HCT116 (cell line): ENCODE measurements at regions not wholly inside any gene's neighbourhood (a gene's known extent, or its start where the extent isn't known, plus 50 kb on each side); places are given as distances from the start of the nearest gene placed in this dataset.

Source experiments
- ATAC-seq: fragments of 200-7000 bp; cut with Tn5 transposase; 2 replicates; pipeline ENCODE4 v1.9.1; 2020; ENCODE audit warnings: mild to moderate bottlenecking, moderate library complexity
- BruUV-seq: library from RNA; stranded (reverse); fragments of 400-500 nt; replicated peaks from 2 replicates; lab custom pipeline; 2021; lab: Mats Ljungman, UMichigan
- CTCF ChIA-PET: fragments of 300-600 bp; sonication (Branson Sonifier 250); formaldehyde crosslinking; loops from one replicate; lab custom pipeline; 2021; ENCODE audit warnings: antibody characterized with exemption; lab: Charles Lee
- POLR2A ChIA-PET: fragments of 300-600, 350-600 bp; sonication (Branson Sonifier 250); formaldehyde crosslinking; loops from one replicate; lab custom pipeline; 2021; ENCODE audit warnings: antibody characterized with exemption; lab: Charles Lee
- RAD21 ChIA-PET, 2 experiments: fragments of 300-600 bp; sonication (Branson Sonifier 250); formaldehyde crosslinking; loops; one replicate each; lab custom pipeline; 2023; ENCODE audit warnings: low total read pairs in 2 of 2; ENCODE audit not compliant: uncharacterized antibody in 2 of 2, unreplicated experiment in 2 of 2, low non-redundant PET in 1 of 2; lab: Charles Lee
- DNase-seq: peaks from one replicate; pipeline ENCODE4 v3.0.0-alpha.2; 2010; ENCODE audit warnings: low read depth, low spot score
- H2AFZ ChIP-seq: fragments of 200-600 bp; shearing (Covaris generic), sonication (generic); 2 replicates; pipeline ENCODE4 v1.6.1; 2017; ENCODE audit warnings: low read depth, mixed run types, mixed read lengths, antibody characterized with exemption, low read length; ENCODE audit not compliant: poor library complexity, severe bottlenecking
- H3K27ac ChIP-seq: 2 replicates; pipeline ENCODE4 v1.5.1; 2012; ENCODE audit warnings: low read depth, low read length
- H3K27me3 ChIP-seq: fragments of 200-600 bp; sonication (generic); 2 replicates; pipeline ENCODE4 v1.6.1; 2016; ENCODE audit warnings: mixed run types, low read length, mixed read lengths; ENCODE audit not compliant: insufficient read depth
- H3K36me3 ChIP-seq, 2 experiments: fragments of 200-500 bp in 1 of 2; fragments of 200-600 bp in 1 of 2; sonication (Bioruptor generic) in 1 of 2; sonication (generic) in 1 of 2; 2 replicates each; pipeline versions ENCODE4 v1.5.1 to v1.6.1; 2014 to 2016; ENCODE audit warnings: low read length in 2 of 2, inconsistent platforms in 1 of 2, mixed read lengths in 1 of 2, mixed run types in 1 of 2; ENCODE audit not compliant: insufficient read depth in 2 of 2, control insufficient read depth in 1 of 2
- H3K4me1 ChIP-seq, 2 experiments: fragments of 200-600 bp in 1 of 2; sonication (generic) in 1 of 2; 2 replicates each; pipeline versions ENCODE4 v1.5.1 to v1.6.1; 2012 to 2017; ENCODE audit warnings: low read length in 2 of 2, inconsistent platforms in 1 of 2, mild to moderate bottlenecking in 1 of 2, mixed read lengths in 1 of 2, mixed run types in 1 of 2, moderate library complexity in 1 of 2; ENCODE audit not compliant: insufficient read depth in 2 of 2, control insufficient read depth in 1 of 2
- H3K4me2 ChIP-seq: fragments of 200-600 bp; sonication (generic); 2 replicates; pipeline ENCODE4 v1.6.1; 2017; ENCODE audit warnings: mixed run types, low read length, mixed read lengths
- H3K4me3 ChIP-seq, 2 experiments: fragments of 200-600 bp in 1 of 2; sonication (generic) in 1 of 2; replicated peaks in 1 of 2; 2 replicates each; pipeline ENCODE4 v1.5.1; 2011 to 2016; ENCODE audit warnings: low read length in 2 of 2, control low read depth in 1 of 2, low read depth in 1 of 2, mild to moderate bottlenecking in 1 of 2, mixed read lengths in 1 of 2, mixed run types in 1 of 2
- H3K79me2 ChIP-seq: fragments of 200-600 bp; sonication (generic); 2 replicates; pipeline ENCODE4 v1.6.1; 2017; ENCODE audit warnings: mild to moderate bottlenecking, mixed run types, low read length, moderate library complexity, mixed read lengths; ENCODE audit not compliant: insufficient read depth
- H3K9ac ChIP-seq: fragments of 200-600 bp; sonication (generic); 2 replicates; pipeline ENCODE4 v1.6.1; 2016; ENCODE audit warnings: low read length, mixed read lengths
- H3K9me2 ChIP-seq: fragments of 200-600 bp; sonication (generic), shearing (Covaris generic); 2 replicates; pipeline ENCODE4 v1.6.1; 2017; ENCODE audit warnings: mixed run types, mild to moderate bottlenecking, moderate library complexity; ENCODE audit not compliant: insufficient read depth
- H3K9me3 ChIP-seq, 2 experiments: fragments of 200-500 bp in 1 of 2; fragments of 200-600 bp in 1 of 2; sonication (Bioruptor generic) in 1 of 2; sonication (generic) in 1 of 2; 2 replicates each; pipeline ENCODE4 v1.6.1; 2014 to 2017; ENCODE audit warnings: low read length in 2 of 2, mixed read lengths in 2 of 2, inconsistent platforms in 1 of 2, low read depth in 1 of 2, mild to moderate bottlenecking in 1 of 2, mixed run types in 1 of 2, moderate library complexity in 1 of 2; ENCODE audit not compliant: control insufficient read depth in 1 of 2, insufficient read depth in 1 of 2
- H4K20me1 ChIP-seq: fragments of 200-600 bp; sonication (generic), shearing (Covaris generic); 2 replicates; pipeline ENCODE4 v1.6.1; 2017; ENCODE audit warnings: mixed run types, mild to moderate bottlenecking, moderate library complexity; ENCODE audit not compliant: insufficient read depth
- ATF3 ChIP-seq: IDR thresholded peaks from 2 replicates; pipeline ENCODE4 v1.6.1; 2012
- CBX3 ChIP-seq: IDR thresholded peaks from 2 replicates; pipeline ENCODE4 v1.6.1; 2012; ENCODE audit warnings: low read depth
- CEBPB ChIP-seq: IDR thresholded peaks from 2 replicates; pipeline ENCODE4 v1.6.1; 2012; ENCODE audit warnings: low read depth
- CTCF ChIP-seq, 3 experiments: fragments of 200-600 bp in 1 of 3; sonication (generic) in 1 of 3; IDR thresholded peaks in 2 of 3; conservative IDR thresholded peaks in 1 of 3; 2 replicates each; pipeline ENCODE4 v1.5.1; 2012 to 2017; ENCODE audit warnings: low read depth in 2 of 3, low read length in 2 of 3, antibody characterized with exemption in 1 of 3, borderline replicate concordance in 1 of 3, control low read depth in 1 of 3, mild to moderate bottlenecking in 1 of 3, mixed read lengths in 1 of 3, mixed run types in 1 of 3, moderate library complexity in 1 of 3; ENCODE audit not compliant: insufficient read depth in 1 of 3
- EGR1 ChIP-seq: IDR thresholded peaks from 2 replicates; pipeline ENCODE4 v1.6.1; 2012; ENCODE audit warnings: low read depth
- EZH2 ChIP-seq: fragments of 200-600 bp; sonication (generic); IDR thresholded peaks from 2 replicates; pipeline ENCODE4 v1.6.1; 2017; ENCODE audit warnings: antibody characterized with exemption, mixed run types
- EZH2phosphoT487 ChIP-seq: fragments of 200-600 bp; IDR thresholded peaks from 2 replicates; pipeline ENCODE4 v1.6.1; 2018; ENCODE audit warnings: antibody characterized with exemption, borderline replicate concordance
- FOSL1 ChIP-seq: IDR thresholded peaks from 2 replicates; pipeline ENCODE4 v1.6.1; 2012; ENCODE audit warnings: low read depth
- POLR2A ChIP-seq: IDR thresholded peaks from 2 replicates; pipeline ENCODE4 v1.7.0; 2011; ENCODE audit warnings: borderline replicate concordance; ENCODE audit not compliant: insufficient read depth, insufficient read length; ENCODE audit errors: extremely low read depth
- POLR2AphosphoS5 ChIP-seq: IDR thresholded peaks from 2 replicates; pipeline ENCODE4 v1.6.1; 2011; ENCODE audit warnings: mild to moderate bottlenecking, low read depth, low read length, moderate library complexity
- SIN3A ChIP-seq: IDR thresholded peaks from 2 replicates; pipeline ENCODE4 v1.6.1; 2012; ENCODE audit warnings: low read depth
- SP1 ChIP-seq: IDR thresholded peaks from 2 replicates; pipeline ENCODE4 v1.6.1; 2012; ENCODE audit warnings: low read depth
- TCF7L2 ChIP-seq: IDR thresholded peaks from 2 replicates; pipeline ENCODE4 v1.7.0; 2011; ENCODE audit warnings: borderline replicate concordance, inconsistent platforms; ENCODE audit not compliant: insufficient read depth, insufficient read length; ENCODE audit errors: extremely low read depth
- YY1 ChIP-seq: IDR thresholded peaks from 2 replicates; pipeline ENCODE4 v1.6.1; 2011; ENCODE audit warnings: low read length, low read depth, moderate library complexity, mild to moderate bottlenecking; ENCODE audit not compliant: insufficient replicate concordance; ENCODE audit errors: extremely low read depth
- ZBTB33 ChIP-seq: IDR thresholded peaks from 2 replicates; pipeline ENCODE4 v1.6.1; 2011; ENCODE audit warnings: mild to moderate bottlenecking, low read length, moderate library complexity; ENCODE audit not compliant: insufficient replicate concordance; ENCODE audit errors: extremely low read depth
- ZFX ChIP-seq: fragments of 450-650 bp; IDR thresholded peaks from 2 replicates; pipeline ENCODE4 v1.6.1; 2017
- ZNF274 ChIP-seq: fragments of 200-500 bp; sonication (Bioruptor generic); IDR thresholded peaks from 2 replicates; pipeline ENCODE4 v1.6.1; 2014; ENCODE audit warnings: mild to moderate bottlenecking, low read depth, low read length, inconsistent platforms
- intact Hi-C: fragments of 100-400 bp; cut with micrococcal nuclease; formaldehyde crosslinking; loops from 2 replicates; pipeline ENCODE4 v1.10.0; 2022
- TF ChIP-seq, protein P1 (sequence below): IDR thresholded peaks from 2 replicates; pipeline ENCODE4 v1.6.1; 2012

- no peak for TF ChIP-seq CTCF (IDR thresholded peaks at IDR 0.05 in 2 of 3, conservative IDR thresholded peaks at IDR 0.05 in 1 of 3; ENCODE audit: borderline replicate concordance in 1 of 3, insufficient read depth in 1 of 3, low read depth in 2 of 3, low read length in 2 of 3)
- no peak for TF ChIP-seq FOSL1
- no peak for TF ChIP-seq ZNF274
- no peak for TF ChIP-seq EZH2phosphoT487
- TF ChIP-seq TCF7L2 = no peak
Measured at GRCh38 chr1:101333186-101333585, 96.4 kb downstream of the S1PR1 start (continued).

DNA sequence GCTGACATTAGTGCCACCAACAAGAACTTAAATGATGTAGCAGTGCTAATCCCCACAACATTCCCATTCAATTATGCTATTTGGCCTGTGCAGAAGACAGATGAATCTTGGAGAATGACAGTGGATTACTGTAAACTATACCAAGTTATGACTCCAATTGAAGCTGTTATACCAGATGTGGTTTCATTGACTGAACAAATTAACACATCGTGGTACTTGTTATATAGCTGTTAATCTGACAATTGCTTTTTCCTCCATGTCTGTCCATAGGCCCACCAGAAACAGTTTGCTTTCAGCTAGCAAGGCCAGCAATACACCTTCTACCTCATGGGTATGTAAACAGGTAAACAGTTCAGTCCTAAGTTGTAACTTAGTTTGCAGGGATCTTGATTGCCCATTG, 101.1 kb downstream of the S1PR1 start:
- CTCF ChIA-PET = no interaction called here
- Histone ChIP-seq H3K9ac (no peak overlapping the region), H3K27me3 (no peaks in the 10 kb centered on the region), H3K4me1 (no peaks in the 10 kb centered on the region), H3K4me2 (no peak overlapping the region), H3K79me2 (no peaks in the 10 kb centered on the region), H3K9me3 (no peaks in the 10 kb centered on the region), H2AFZ (no peak overlapping the region), H3K4me3 (no peak overlapping the region), H3K27ac (no peak overlapping the region), H3K9me2 (no peaks in the 10 kb centered on the region), H3K36me3 (no peaks in the 10 kb centered on the region), H4K20me1 (no peaks in the 10 kb centered on the region)
- TF ChIP-seq CBX3 (no peak), ZNF274 (no peak), ATF3 (no peak), EGR1 (no peak), CEBPB (no peak), CTCF (IDR thresholded peaks at IDR 0.05 in 2 of 3, conservative IDR thresholded peaks at IDR 0.05 in 1 of 3; ENCODE audit: borderline replicate concordance in 1 of 3, insufficient read depth in 1 of 3, low read depth in 2 of 3, low read length in 2 of 3) (no peak), POLR2A (no peak), POLR2AphosphoS5 (no peak), ZFX (no peak), YY1 (no peak), SP1 (no peak), ZBTB33 (no peak), EZH2phosphoT487 (no peak), SIN3A (no peak), EZH2 (no peak)
- TF ChIP-seq, protein P1, sequence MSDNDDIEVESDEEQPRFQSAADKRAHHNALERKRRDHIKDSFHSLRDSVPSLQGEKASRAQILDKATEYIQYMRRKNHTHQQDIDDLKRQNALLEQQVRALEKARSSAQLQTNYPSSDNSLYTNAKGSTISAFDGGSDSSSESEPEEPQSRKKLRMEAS = no peak
- RAD21 ChIA-PET = no interaction called here
- no peak for ATAC-seq
- no peak for DNase-seq
- POLR2A ChIA-PET = no interaction called here
- intact Hi-C loops = no loop called here
- BruUV-seq = no TSS peak
